Common myeloid progenitor, CD34-positive (primary cell): ENCODE measurements at regions not wholly inside any gene's neighbourhood (a gene's known extent, or its start where the extent isn't known, plus 50 kb on each side); places are given as distances from the start of the nearest gene placed in this dataset.

Source experiments
- CTCF ChIA-PET: fragments of 350-600 bp; sonication (Branson Sonifier 250); formaldehyde crosslinking; loops from one replicate; lab custom pipeline; 2021; ENCODE audit warnings: antibody characterized with exemption; lab: Charles Lee
- POLR2A ChIA-PET: fragments of 350-600 bp; sonication (Branson Sonifier 250); formaldehyde crosslinking; loops from one replicate; lab custom pipeline; 2021; ENCODE audit warnings: antibody characterized with exemption; lab: Charles Lee
- DNase-seq, 3 donors: peaks; one replicate each; pipeline versions ENCODE4 v3.0.0 to v3.0.0-alpha.2; 2013
- H3K27ac ChIP-seq, 2 experiments: 1 replicate in 1 of 2; 2 replicates in 1 of 2; pipeline ENCODE4 v1.7.0; 2013; ENCODE audit warnings: inconsistent platforms in 2 of 2, low read length in 2 of 2, mild to moderate bottlenecking in 2 of 2, low read depth in 1 of 2, moderate library complexity in 1 of 2; ENCODE audit not compliant: severe bottlenecking in 2 of 2, insufficient read depth in 1 of 2, poor library complexity in 1 of 2
- H3K27me3 ChIP-seq, 5 experiments: replicated peaks in 2 of 5; 1 replicate in 3 of 5; 2 replicates in 2 of 5; pipeline versions ENCODE4 v1.6.1 to v1.7.0; 2013; ENCODE audit warnings: low read length in 4 of 5, mild to moderate bottlenecking in 2 of 5, moderate library complexity in 2 of 5, inconsistent platforms in 1 of 5; ENCODE audit not compliant: insufficient read depth in 5 of 5, control insufficient read depth in 4 of 5
- H3K36me3 ChIP-seq, 4 experiments: 1 replicate in 2 of 4; 2 replicates in 2 of 4; pipeline versions ENCODE4 v1.6.1 to v1.7.0; 2013; ENCODE audit warnings: low read length in 3 of 4, control low read depth in 1 of 4, mild to moderate bottlenecking in 1 of 4; ENCODE audit not compliant: control insufficient read depth in 4 of 4, insufficient read depth in 4 of 4
- H3K4me1 ChIP-seq, 4 experiments: 1 replicate in 3 of 4; 2 replicates in 1 of 4; pipeline versions ENCODE4 v1.6.1 to v1.7.1; 2013; ENCODE audit warnings: low read length in 3 of 4, mild to moderate bottlenecking in 3 of 4, control low read depth in 1 of 4, inconsistent platforms in 1 of 4, moderate library complexity in 1 of 4; ENCODE audit not compliant: control insufficient read depth in 4 of 4, insufficient read depth in 4 of 4; ENCODE audit errors: control extremely low read depth in 1 of 4
- H3K4me3 ChIP-seq, 7 experiments: 1 replicate in 4 of 7; 2 replicates in 3 of 7; pipeline versions ENCODE4 v1.5.1 to v1.7.0; 2013; ENCODE audit warnings: mild to moderate bottlenecking in 7 of 7, low read length in 6 of 7, moderate library complexity in 6 of 7, inconsistent platforms in 2 of 7, low read depth in 2 of 7, control low read depth in 1 of 7; ENCODE audit not compliant: insufficient read depth in 4 of 7, control insufficient read depth in 1 of 7; ENCODE audit errors: extremely low read depth in 1 of 7
- H3K9me3 ChIP-seq, 5 experiments: 1 replicate in 4 of 5; 2 replicates in 1 of 5; pipeline versions ENCODE4 v1.6.1 to v1.7.1; 2013; ENCODE audit warnings: low read length in 4 of 5, mild to moderate bottlenecking in 2 of 5, inconsistent platforms in 1 of 5, low read depth in 1 of 5, moderate library complexity in 1 of 5; ENCODE audit not compliant: control insufficient read depth in 4 of 5, insufficient read depth in 2 of 5; ENCODE audit errors: control extremely low read depth in 1 of 5
- WGBS: methylation state at CpG from one replicate; pipeline ENCODE4 v1.1.5; 2013; ENCODE audit not compliant: insufficient coverage; 5-methylcytosine and 5-hydroxymethylcytosine counted together

DNA sequence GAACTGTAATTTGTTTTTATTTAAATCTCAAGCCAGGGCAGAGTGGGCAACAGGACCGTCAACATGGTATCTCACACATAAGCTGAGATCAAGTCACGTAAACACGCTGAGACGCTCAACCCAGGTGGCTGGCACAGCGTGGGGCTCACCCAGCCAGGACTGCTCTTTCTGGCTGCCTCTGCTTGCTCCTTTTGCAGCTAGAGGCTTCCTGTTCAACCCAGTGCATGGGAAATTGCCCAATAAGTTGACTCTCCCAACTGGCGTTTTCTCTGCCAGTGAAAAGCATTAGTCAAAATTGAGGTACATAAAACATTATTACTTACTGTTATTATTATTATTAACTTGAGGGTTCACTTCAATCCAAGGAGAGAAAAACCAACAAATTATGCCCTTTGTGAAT is 398.1 kb downstream of the NR2F2 start:
- Histone ChIP-seq H3K36me3 (no peaks in the 10 kb centered on the region), H3K27ac (no peak overlapping the region), H3K27me3 (peaks cover 0 to 1% (median 0%) of the 10 kb centered on the region in 5 experiments), H3K4me1 (no peaks in the 10 kb centered on the region), H3K4me3 (no peak overlapping the region), H3K9me3 (no peaks in the 10 kb centered on the region)
- CTCF ChIA-PET, result no interaction called here
- POLR2A ChIA-PET, result no interaction called here
- WGBS, result 83% methylated on average over 5 of the region's 6 CpGs
- DNase-seq, result no peak

DNA sequence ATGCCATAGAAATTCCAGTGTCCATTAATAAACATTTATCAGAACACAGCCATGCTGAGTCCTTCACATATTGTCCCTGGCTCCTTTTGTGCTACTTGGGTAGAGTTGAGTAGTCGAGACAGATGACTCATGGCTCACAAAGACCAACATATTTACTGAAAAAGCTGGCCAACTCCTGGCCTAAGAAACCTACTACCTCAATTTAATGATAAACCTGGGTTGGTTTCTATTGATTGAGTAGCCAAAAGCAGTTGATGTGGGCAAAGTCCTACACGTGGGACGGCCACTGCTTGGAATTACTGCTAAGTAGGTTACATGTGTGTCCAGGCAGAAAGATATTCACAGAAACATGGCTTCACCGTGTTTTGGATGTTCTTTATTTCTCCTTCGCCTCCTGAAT is 402.2 kb downstream of the NR2F2 start:
- Histone ChIP-seq H3K27me3 (peaks cover 0 to 1% (median 0%) of the 10 kb centered on the region in 5 experiments), H3K27ac (no peak overlapping the region), H3K36me3 (no peaks in the 10 kb centered on the region), H3K4me1 (no peaks in the 10 kb centered on the region), H3K4me3 (no peak overlapping the region), H3K9me3 (no peaks in the 10 kb centered on the region)
- ChIA-PET POLR2A (no interaction called here), CTCF (no interaction called here)
- DNase-seq, result no peak
- 96% methylated on average over 2 of the region's 5 CpGs for WGBS

DNA sequence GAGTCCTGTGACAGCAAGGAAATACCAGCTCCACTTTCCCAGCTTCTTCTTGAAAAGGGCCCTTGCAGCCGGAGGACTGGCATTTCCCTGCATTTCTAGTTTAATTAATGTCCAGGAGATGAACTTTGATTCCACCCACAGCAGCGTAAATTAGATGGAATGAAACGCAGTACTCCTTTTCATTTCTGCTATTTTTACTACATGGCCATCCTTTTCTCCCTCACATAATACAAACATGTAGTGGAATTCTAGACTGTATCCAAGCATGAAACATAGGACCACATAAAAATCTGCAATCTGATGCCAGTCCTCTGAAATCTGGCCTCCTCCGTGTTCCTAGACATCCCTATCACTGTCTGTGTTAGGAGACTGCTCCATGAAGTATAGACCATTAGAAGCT is 403.2 kb downstream of the NR2F2 start:
- no peaks in the 10 kb centered on the region for H3K27me3 ChIP-seq
- H3K36me3 ChIP-seq, result no peaks in the 10 kb centered on the region
- H3K4me1 ChIP-seq, result no peaks in the 10 kb centered on the region
- no peak overlapping the region for H3K27ac ChIP-seq
- DNase-seq, result no peak
- H3K9me3 ChIP-seq, result no peaks in the 10 kb centered on the region
- H3K4me3 ChIP-seq, result no peak overlapping the region
- WGBS, result 96% methylated on average over 3 of the region's 4 CpGs
- POLR2A ChIA-PET, result interaction anchor here (0.7 kb wide), 1 partner anchor 613 kb away, joined by 3 read pairs; no protein-coding TSS in a partner anchor
- CTCF ChIA-PET, result no interaction called here

DNA sequence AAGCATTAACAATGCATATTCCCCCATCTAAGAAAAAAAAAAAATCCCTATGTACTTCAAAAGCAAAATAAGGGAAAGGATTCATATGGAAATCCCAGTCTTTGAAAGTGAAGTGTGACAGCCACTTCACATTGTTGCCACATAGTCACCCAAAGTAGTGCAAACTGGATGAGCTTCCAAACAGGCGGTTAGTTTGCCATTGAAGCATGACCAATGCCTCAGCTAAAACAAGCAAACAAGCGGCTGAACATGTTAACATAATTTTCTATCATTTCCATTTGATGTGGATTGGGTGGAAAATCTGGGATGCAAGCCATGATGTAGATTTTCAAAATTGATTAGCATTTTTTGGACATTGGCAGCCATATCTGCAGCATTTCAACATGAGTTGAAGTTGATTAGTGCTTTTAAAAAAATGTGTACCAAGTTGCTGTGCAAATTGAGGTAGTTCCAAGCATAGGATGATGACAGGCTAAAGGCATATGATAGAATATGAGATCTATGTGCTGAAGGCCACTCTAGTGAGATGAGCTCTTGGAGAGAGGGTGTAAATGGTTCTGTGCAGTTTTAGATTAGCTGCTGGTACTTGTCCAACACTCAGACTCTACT is 405.2 kb downstream of the NR2F2 start:
- Histone ChIP-seq H3K9me3 (no peaks in the 10 kb centered on the region), H3K4me1 (no peaks in the 10 kb centered on the region), H3K27me3 (peaks cover 0 to 2% (median 0%) of the 10 kb centered on the region in 5 experiments), H3K27ac (no peak overlapping the region), H3K4me3 (no peak overlapping the region), H3K36me3 (no peaks in the 10 kb centered on the region)
- CTCF ChIA-PET, result no interaction called here
- no peak for DNase-seq
- POLR2A ChIA-PET, result no interaction called here
- no CpG with 5 or more reads among the region's 2 CpGs for WGBS

DNA sequence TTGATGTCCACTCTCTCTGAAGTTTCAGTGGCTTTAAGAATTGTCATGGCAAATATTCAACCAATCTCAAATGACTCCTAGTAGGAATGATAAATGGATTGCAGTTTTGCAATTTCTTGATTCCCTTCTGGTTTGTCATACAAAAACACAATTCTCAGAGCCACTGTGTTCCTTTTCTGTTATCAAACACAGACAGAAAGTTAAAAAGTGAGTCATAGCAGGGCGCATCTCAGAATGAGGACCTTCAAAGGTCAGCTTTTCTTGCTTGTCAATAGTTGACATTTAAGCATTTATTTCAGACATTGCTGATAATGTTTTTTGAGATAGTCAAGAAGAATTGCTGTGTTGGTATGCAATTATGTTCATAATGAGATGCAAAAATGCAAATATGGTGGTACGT is 405.9 kb downstream of the NR2F2 start:
- DNase-seq, result no peak
- ChIA-PET CTCF (no interaction called here), POLR2A (no interaction called here)
- H3K4me1 ChIP-seq, result no peaks in the 10 kb centered on the region
- no peaks in the 10 kb centered on the region for H3K36me3 ChIP-seq
- H3K4me3 ChIP-seq, result no peak overlapping the region
- no peak overlapping the region for H3K27ac ChIP-seq
- H3K9me3 ChIP-seq, result no peaks in the 10 kb centered on the region
- H3K27me3 ChIP-seq, result peaks cover 0 to 2% (median 0%) of the 10 kb centered on the region in 5 experiments
- 100% methylated on average over 2 of the region's 2 CpGs for whole genome bisulfite sequencing

DNA sequence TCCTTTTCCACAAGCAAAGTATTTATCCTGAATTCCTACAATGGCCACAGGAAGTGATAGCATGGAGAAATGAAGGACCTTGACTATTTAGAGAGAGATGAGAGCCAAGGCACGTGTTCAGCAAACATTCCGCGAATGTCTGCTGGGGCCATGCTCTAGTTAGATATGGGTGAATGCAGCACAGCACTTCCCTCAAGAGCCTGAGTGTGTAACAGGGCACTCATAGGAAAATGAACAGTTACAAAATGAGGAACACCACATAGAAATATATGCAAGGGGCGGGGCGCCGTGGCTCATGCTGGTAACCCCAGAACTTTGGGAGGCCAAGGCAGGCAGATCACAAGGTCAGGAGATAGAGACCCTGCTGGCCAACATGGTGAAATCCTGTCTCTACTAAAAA is 406.9 kb downstream of the NR2F2 start:
- no peak overlapping the region for H3K4me3 ChIP-seq
- peaks cover 0 to 2% (median 0%) of the 10 kb centered on the region in 5 experiments for H3K27me3 ChIP-seq
- DNase-seq, result no peak
- no peak overlapping the region for H3K27ac ChIP-seq
- no peaks in the 10 kb centered on the region for H3K9me3 ChIP-seq
- POLR2A ChIA-PET, result no interaction called here
- no peaks in the 10 kb centered on the region for H3K4me1 ChIP-seq
- CTCF ChIA-PET, result no interaction called here
- 83% methylated on average over 6 of the region's 6 CpGs for WGBS
- no peaks in the 10 kb centered on the region for H3K36me3 ChIP-seq

DNA sequence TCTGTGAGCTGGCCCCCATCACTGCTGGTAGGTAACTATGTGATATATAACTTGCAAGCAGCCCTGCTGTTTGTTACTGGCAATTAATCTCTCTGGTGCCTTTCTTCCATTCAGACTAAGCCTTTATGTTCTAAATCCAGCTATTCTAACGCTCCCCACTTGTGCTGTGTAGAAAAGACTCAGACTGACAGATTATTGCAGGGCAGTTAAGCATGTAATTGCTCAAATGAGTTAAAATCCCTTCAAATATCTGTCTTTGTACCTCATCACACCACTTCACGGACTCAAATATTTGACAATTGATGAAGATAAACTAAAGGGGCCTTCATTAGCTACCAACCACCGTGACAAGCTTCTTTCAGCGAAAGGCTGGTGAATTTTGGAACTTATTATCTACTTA is 416.2 kb downstream of the NR2F2 start:
- no peak for DNase-seq
- Histone ChIP-seq H3K36me3 (no peaks in the 10 kb centered on the region), H3K4me1 (no peaks in the 10 kb centered on the region), H3K27me3 (no peaks in the 10 kb centered on the region), H3K27ac (no peak overlapping the region), H3K9me3 (no peaks in the 10 kb centered on the region), H3K4me3 (no peak overlapping the region)
- CTCF ChIA-PET, result no interaction called here
- WGBS, result 73% methylated on average over 2 of the region's 4 CpGs
- POLR2A ChIA-PET, result no interaction called here
